GM12865 (cell line): ENCODE measurements at regions not wholly inside any gene's neighbourhood (a gene's known extent, or its start where the extent isn't known, plus 50 kb on each side); places are given as distances from the start of the nearest gene placed in this dataset.
A peak's percentile ranks its signal among the peaks of the same experiment; 100 is the strongest.

Experiments used
- DNase-seq: peaks from one replicate; pipeline ENCODE4 v3.0.0; 2010; ENCODE audit warnings: low read depth
- H3K4me3 ChIP-seq: 2 replicates; pipeline ENCODE4 v1.5.1; 2011; ENCODE audit warnings: mild to moderate bottlenecking, low read depth, low read length, control low read depth
- CTCF ChIP-seq: IDR thresholded peaks from 2 replicates; pipeline ENCODE4 v1.5.1; 2011; ENCODE audit warnings: low read length, control low read depth, low read depth, inconsistent platforms; ENCODE audit not compliant: insufficient read depth; ENCODE audit errors: missing control alignments

DNA sequence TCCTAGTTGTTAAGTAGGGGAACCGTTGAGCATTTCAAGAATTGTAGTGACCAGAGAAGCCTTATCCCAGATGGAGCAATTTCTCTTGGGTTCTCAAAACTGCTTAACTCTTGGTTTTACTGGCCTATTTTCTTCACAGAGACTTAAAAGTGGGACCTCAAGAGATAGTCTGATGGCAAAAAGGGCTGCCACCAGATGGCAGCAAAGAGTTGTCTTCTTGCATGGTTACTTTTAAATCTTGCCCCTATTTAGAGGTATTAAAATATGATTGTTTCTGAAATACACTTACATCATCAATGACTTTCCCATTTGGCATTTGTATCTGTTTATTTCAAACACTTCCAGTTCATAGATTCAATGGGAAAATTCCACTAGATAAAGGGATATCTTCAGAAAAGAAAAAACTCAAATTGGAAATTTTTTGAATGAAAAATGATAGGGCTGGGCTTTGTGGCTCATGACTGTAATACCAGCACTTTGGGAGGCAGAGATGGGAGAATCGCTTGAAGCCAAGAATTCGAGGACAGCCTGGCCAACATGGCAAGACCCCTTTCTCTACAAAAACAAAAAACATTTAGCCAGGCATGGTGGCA, 69.9 kb upstream of the CNTN1 start:
- peak; percentile 75 for TF ChIP-seq CTCF
- peak; percentile 71 for DNase-seq
- H3K4me3 ChIP-seq: no peak overlapping the region

GRCh38 chr12:40632171-40632570, 60.1 kb upstream of the CNTN1 start:
- no peak for TF ChIP-seq CTCF
- DNase-seq: no peak

DNA sequence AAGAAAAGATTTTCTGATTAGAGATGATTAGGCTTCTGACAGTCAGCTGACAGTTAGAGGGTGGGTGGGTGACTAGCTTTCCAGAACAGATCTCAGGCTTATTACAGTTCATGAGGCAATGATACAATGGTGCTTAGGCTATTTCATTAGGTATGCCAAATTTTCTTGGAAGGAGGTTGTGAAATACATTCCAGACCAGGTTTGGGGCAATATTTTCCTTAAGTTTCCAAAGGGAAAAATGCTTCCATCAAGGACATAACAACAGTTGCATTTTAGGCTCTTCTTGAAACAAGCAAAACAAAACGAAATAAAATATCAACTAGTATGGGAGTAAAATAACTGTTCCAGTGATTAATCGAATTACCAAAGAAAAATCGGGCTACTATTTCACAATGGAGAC, 59.3 kb upstream of the CNTN1 start:
- TF ChIP-seq CTCF: no peak
- H3K4me3 ChIP-seq: no peak overlapping the region
- no peak for DNase-seq

More at GRCh38 chr12:40632171-40632570, 60.1 kb upstream of the CNTN1 start:
- H3K4me3 ChIP-seq: no peak overlapping the region

DNA sequence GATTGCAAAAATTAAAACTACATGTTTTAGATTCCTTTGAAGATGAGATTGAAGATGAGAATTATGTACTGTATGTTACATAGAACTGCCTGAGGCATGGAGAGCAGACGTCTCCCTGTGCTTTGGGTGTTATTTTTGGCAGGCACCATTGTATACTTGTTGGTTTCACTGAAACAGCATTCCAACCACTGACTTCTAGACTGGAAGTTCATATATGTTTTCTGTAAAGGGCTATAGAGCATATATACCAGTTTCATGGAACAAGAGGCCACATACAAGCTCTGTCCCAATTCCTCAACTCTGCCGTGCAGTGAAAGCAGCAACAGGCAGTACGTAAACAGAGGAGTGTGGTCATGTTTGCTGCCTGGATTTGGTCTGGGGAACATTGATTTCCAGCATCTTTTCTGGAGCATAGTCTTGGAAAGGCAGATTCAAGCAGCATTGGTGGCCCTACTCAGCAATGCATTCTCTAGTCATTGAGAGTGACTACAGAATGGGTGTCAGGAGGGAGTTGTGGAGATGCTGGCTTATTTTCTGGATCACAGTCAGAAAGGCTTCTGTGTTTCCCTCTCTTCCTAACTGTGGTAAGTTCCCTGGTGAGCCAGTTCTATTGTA, 57.6 kb upstream of the CNTN1 start:
- no peak for DNase-seq
- TF ChIP-seq CTCF: no peak
- H3K4me3 ChIP-seq: no peak overlapping the region

- H3K4me3 ChIP-seq: no peak overlapping the region
- no peak for TF ChIP-seq CTCF
- DNase-seq: no peak
Measured at GRCh38 chr12:40635141-40635731, 57.0 kb upstream of the CNTN1 start.
